ENCODE measurements at regions not wholly inside any gene's neighbourhood (a gene's known extent, or its start where the extent isn't known, plus 50 kb on each side); places are given as distances from the start of the nearest gene placed in this dataset.

- DNase-seq (ENCODE audit: low spot score) = no peak
Observed at GRCh38 chr2:41484858-41485234, 563.0 kb upstream of the PKDCC start.

GRCh38 chr2:41486948-41487347, 560.9 kb upstream of the PKDCC start:
- DNase-seq (ENCODE audit: low spot score) = no peak

- DNase-seq (ENCODE audit: low spot score) = no peak
Observed at GRCh38 chr2:41488888-41489287, 558.9 kb upstream of the PKDCC start.

GRCh38 chr2:41489638-41490037, 558.2 kb upstream of the PKDCC start:
- no peak for DNase-seq (ENCODE audit: low spot score)

- no peak for DNase-seq (ENCODE audit: low spot score)
Observed at GRCh38 chr2:41495050-41495449, 552.8 kb upstream of the PKDCC start.

- DNase-seq (ENCODE audit: low spot score) = no peak
Observed at GRCh38 chr2:41496908-41497307, 550.9 kb upstream of the PKDCC start.

- no peak for DNase-seq (ENCODE audit: low spot score)
Observed at GRCh38 chr2:41498781-41499180, 549.0 kb upstream of the PKDCC start.

GRCh38 chr2:41500895-41501294, 546.9 kb upstream of the PKDCC start:
- no peak for DNase-seq (ENCODE audit: low spot score)

- DNase-seq (ENCODE audit: low spot score) = no peak
Observed at GRCh38 chr2:41502752-41503151, 545.1 kb upstream of the PKDCC start.

GRCh38 chr2:41504532-41504931, 543.3 kb upstream of the PKDCC start:
- no peak for DNase-seq (ENCODE audit: low spot score)

GRCh38 chr2:41510108-41510507, 537.7 kb upstream of the PKDCC start:
- no peak for DNase-seq (ENCODE audit: low spot score)

- no peak for DNase-seq (ENCODE audit: low spot score)
Observed at GRCh38 chr2:41521211-41521610, 526.6 kb upstream of the PKDCC start.

GRCh38 chr2:41527525-41528323, 520.1 kb upstream of the PKDCC start:
- DNase-seq (ENCODE audit: low spot score) = no peak

GRCh38 chr2:41535575-41535974, 512.2 kb upstream of the PKDCC start:
- no peak for DNase-seq (ENCODE audit: low spot score)

GRCh38 chr2:41540272-41540998, 507.4 kb upstream of the PKDCC start:
- DNase-seq (ENCODE audit: low spot score) = no peak

- DNase-seq (ENCODE audit: low spot score) = no peak
Observed at GRCh38 chr2:41543726-41544125, 504.1 kb upstream of the PKDCC start.

GRCh38 chr2:41544709-41545108, 503.1 kb upstream of the PKDCC start:
- DNase-seq (ENCODE audit: low spot score) = no peak

- no peak for DNase-seq (ENCODE audit: low spot score)
Observed at GRCh38 chr2:41546031-41546430, 501.8 kb upstream of the PKDCC start.

- DNase-seq (ENCODE audit: low spot score) = no peak
Observed at GRCh38 chr2:41568648-41569047, 479.2 kb upstream of the PKDCC start.

- DNase-seq (ENCODE audit: low spot score) = no peak
Observed at GRCh38 chr2:41572154-41572553, 475.7 kb upstream of the PKDCC start.

- no peak for DNase-seq (ENCODE audit: low spot score)
Observed at GRCh38 chr2:41576423-41576822, 471.4 kb upstream of the PKDCC start.

- DNase-seq (ENCODE audit: low spot score) = no peak
Observed at GRCh38 chr2:41579806-41580205, 468.0 kb upstream of the PKDCC start.

GRCh38 chr2:41580806-41581205, 467.0 kb upstream of the PKDCC start:
- no peak for DNase-seq (ENCODE audit: low spot score)

- peak; percentile 35 for DNase-seq (ENCODE audit: low spot score)
Observed at GRCh38 chr2:41595240-41595639, 452.6 kb upstream of the PKDCC start.
